ENCODE measurements at regions not wholly inside any gene's neighbourhood (a gene's known extent, or its start where the extent isn't known, plus 50 kb on each side); places are given as distances from the start of the nearest gene placed in this dataset.

GRCh38 chr3:84893211-84893610, 65.6 kb upstream of the CADM2 start:
- no peak overlapping the region for H2BK120ac ChIP-seq (replicated peaks; ENCODE audit: low read depth, low read length)
- H3K9me3 ChIP-seq (ENCODE audit: insufficient read depth in 2 of 2, low read depth in 1 of 2, low read length in 1 of 2): no peaks in the 10 kb centered on the region
- no peak overlapping the region for H3K9ac ChIP-seq (replicated peaks in 1 of 4; ENCODE audit: extremely low read depth in 1 of 4, low read depth in 3 of 4, low read length in 3 of 4)
- H3K27me3 ChIP-seq (replicated peaks in 1 of 4; ENCODE audit: control insufficient read depth in 3 of 4, extremely low read depth in 1 of 4, insufficient read depth in 3 of 4, low read length in 3 of 4): no peaks in the 10 kb centered on the region
- no peaks in the 10 kb centered on the region for H3K4me1 ChIP-seq (replicated peaks in 1 of 4; ENCODE audit: control insufficient read depth in 3 of 4, insufficient read depth in 4 of 4, low read length in 3 of 4)
- H3K79me2 ChIP-seq (ENCODE audit: control insufficient read depth in 1 of 2, insufficient read depth in 2 of 2, low read length in 2 of 2): no peaks in the 10 kb centered on the region
- H2BK12ac ChIP-seq (ENCODE audit: low read depth, low read length): no peak overlapping the region
- H4K5ac ChIP-seq (ENCODE audit: insufficient read length, low read depth, low read length): no peak overlapping the region
- WGBS, 2 experiments (ENCODE audit: extremely low coverage in 1 of 2, insufficient coverage in 1 of 2, insufficient read length in 1 of 2, insufficient replicate concordance in 2 of 2, low coverage in 1 of 2, low lambda C conversion rate in 2 of 2, missing lambda C conversion rate in 1 of 2): 95% methylated on average over 3 of the region's 3 CpGs; no CpG with 5 or more reads in 1 of the 2 experiments
- no peaks in the 10 kb centered on the region for H3K36me3 ChIP-seq (ENCODE audit: control insufficient read depth in 2 of 4, insufficient read depth in 4 of 4, low read length in 3 of 4)
- H4K91ac ChIP-seq (replicated peaks; ENCODE audit: insufficient read length, low read length): no peak overlapping the region
- H2AK5ac ChIP-seq (ENCODE audit: low read depth, low read length): no peak overlapping the region
- H2AFZ ChIP-seq (ENCODE audit: low read length): no peak overlapping the region
- no peak overlapping the region for H3K4me3 ChIP-seq (ENCODE audit: extremely low read depth in 1 of 4, insufficient read depth in 2 of 4, low read depth in 3 of 4, low read length in 4 of 4)
- no peaks in the 10 kb centered on the region for H4K20me1 ChIP-seq (replicated peaks in 1 of 2; ENCODE audit: control insufficient read depth in 1 of 2, insufficient read depth in 2 of 2, low read length in 2 of 2)
- FAIRE-seq (no peak), DNase-seq (ENCODE audit: low read depth in 1 of 2, low spot score in 2 of 2) (no peak)
- no peak overlapping the region for H2BK20ac ChIP-seq (ENCODE audit: low read length)
- H3K18ac ChIP-seq (ENCODE audit: extremely low read depth, low read length): no peak overlapping the region
- no peak overlapping the region for H3K4me2 ChIP-seq (ENCODE audit: insufficient read depth in 1 of 2, low read depth in 2 of 2, low read length in 2 of 2)
- H3K27ac ChIP-seq (ENCODE audit: low read depth, low read length): no peak overlapping the region
- H3K23ac ChIP-seq (ENCODE audit: insufficient read length): no peak overlapping the region
- H3K4ac ChIP-seq (replicated peaks; ENCODE audit: insufficient read length, low read depth, low read length): no peak overlapping the region
- no peak overlapping the region for H4K8ac ChIP-seq (ENCODE audit: extremely low read depth, insufficient read depth, low read length)
- H2BK5ac ChIP-seq (ENCODE audit: low read depth, low read length): no peak overlapping the region
- H3K14ac ChIP-seq (ENCODE audit: insufficient read length): no peak overlapping the region
- no peaks in the 10 kb centered on the region for H3K23me2 ChIP-seq (ENCODE audit: low read depth, low read length)
- ChIA-PET POLR2A (ENCODE audit: partially characterized antibody) (no interaction called here), CTCF (ENCODE audit: partially characterized antibody) (no interaction called here)
- no peak overlapping the region for H2BK15ac ChIP-seq (ENCODE audit: low read length)
- H3K56ac ChIP-seq (replicated peaks; ENCODE audit: insufficient read length, low read depth, low read length): no peak overlapping the region
- no peaks in the 10 kb centered on the region for H3K79me1 ChIP-seq (ENCODE audit: low read depth, low read length)
- TF ChIP-seq YY1 (IDR thresholded peaks at IDR 0.05; ENCODE audit: low read depth, low read length): no peak
- no peak for TF ChIP-seq ZNF274 (IDR thresholded peaks at IDR 0.05; ENCODE audit: borderline replicate concordance, extremely low read depth, low read length)
- no peak for TF ChIP-seq CBX5 (IDR thresholded peaks at IDR 0.05; ENCODE audit: low read depth, low read length)
- no peak for TF ChIP-seq SAP30 (IDR thresholded peaks at IDR 0.05; ENCODE audit: insufficient read depth, insufficient replicate concordance, low read length)
- TF ChIP-seq TEAD4 (IDR thresholded peaks at IDR 0.05; ENCODE audit: low read depth, low read length): no peak
- no peak for TF ChIP-seq ATF3 (IDR thresholded peaks at IDR 0.05; ENCODE audit: insufficient read depth, low read depth, low read length)
- TF ChIP-seq SP4 (IDR thresholded peaks at IDR 0.05; ENCODE audit: low read length): no peak
- no peak for TF ChIP-seq KDM1A (IDR thresholded peaks at IDR 0.05; ENCODE audit: borderline replicate concordance, low read length)
- TF ChIP-seq BRCA1 (IDR thresholded peaks at IDR 0.05; ENCODE audit: low read depth, low read length): no peak
- no peak for TF ChIP-seq RBBP5 (IDR thresholded peaks at IDR 0.05; ENCODE audit: borderline replicate concordance, low read depth, low read length)
- no peak for TF ChIP-seq NRF1 (IDR thresholded peaks at IDR 0.05; ENCODE audit: low read depth, low read length)
- no peak for TF ChIP-seq FOSL1 (IDR thresholded peaks at IDR 0.05; ENCODE audit: insufficient read depth, low read depth, low read length)
- no peak for TF ChIP-seq SIX5 (IDR thresholded peaks at IDR 0.05; ENCODE audit: low read depth, low read length)
- TF ChIP-seq E2F6 (IDR thresholded peaks at IDR 0.05): no peak
- no peak for TF ChIP-seq JUND (IDR thresholded peaks at IDR 0.05; ENCODE audit: low read length)
